ENCODE measurements at regions not wholly inside any gene's neighbourhood (a gene's known extent, or its start where the extent isn't known, plus 50 kb on each side); places are given as distances from the start of the nearest gene placed in this dataset.
A peak's percentile ranks its signal among the peaks of the same experiment; 100 is the strongest.

DNA sequence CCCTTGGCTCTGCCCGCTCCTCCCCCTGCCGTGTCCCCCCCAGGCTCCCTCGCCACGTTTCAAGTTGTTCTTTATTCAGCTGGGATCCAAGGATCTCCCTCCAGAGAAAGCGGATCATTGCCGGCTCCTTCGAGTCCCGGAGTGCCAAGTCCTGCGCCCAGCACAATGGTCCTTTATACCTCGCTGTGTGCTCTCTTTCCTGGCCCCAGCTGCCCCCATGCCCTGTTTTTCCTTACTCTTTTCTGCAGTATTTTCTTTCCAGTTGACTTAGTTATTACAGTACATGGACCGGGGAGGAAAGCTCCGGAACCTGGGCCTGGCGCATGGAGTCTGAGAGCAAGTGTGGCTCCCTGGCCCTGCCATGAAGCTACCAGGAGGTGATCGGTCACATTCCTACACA, 88.1 kb upstream of the KMT2C start:
- H3K27me3 ChIP-seq (ENCODE audit: control insufficient read depth, insufficient read depth, low read length), result no peaks in the 10 kb centered on the region
- no peak overlapping the region for H3K4me3 ChIP-seq (ENCODE audit: low read length in 3 of 3)
- TF ChIP-seq, protein P1, sequence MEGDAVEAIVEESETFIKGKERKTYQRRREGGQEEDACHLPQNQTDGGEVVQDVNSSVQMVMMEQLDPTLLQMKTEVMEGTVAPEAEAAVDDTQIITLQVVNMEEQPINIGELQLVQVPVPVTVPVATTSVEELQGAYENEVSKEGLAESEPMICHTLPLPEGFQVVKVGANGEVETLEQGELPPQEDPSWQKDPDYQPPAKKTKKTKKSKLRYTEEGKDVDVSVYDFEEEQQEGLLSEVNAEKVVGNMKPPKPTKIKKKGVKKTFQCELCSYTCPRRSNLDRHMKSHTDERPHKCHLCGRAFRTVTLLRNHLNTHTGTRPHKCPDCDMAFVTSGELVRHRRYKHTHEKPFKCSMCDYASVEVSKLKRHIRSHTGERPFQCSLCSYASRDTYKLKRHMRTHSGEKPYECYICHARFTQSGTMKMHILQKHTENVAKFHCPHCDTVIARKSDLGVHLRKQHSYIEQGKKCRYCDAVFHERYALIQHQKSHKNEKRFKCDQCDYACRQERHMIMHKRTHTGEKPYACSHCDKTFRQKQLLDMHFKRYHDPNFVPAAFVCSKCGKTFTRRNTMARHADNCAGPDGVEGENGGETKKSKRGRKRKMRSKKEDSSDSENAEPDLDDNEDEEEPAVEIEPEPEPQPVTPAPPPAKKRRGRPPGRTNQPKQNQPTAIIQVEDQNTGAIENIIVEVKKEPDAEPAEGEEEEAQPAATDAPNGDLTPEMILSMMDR (IDR thresholded peaks at IDR 0.05; ENCODE audit: borderline replicate concordance, extremely low read depth, insufficient read depth), result no peak
- no peaks in the 10 kb centered on the region for H3K9me3 ChIP-seq (ENCODE audit: control insufficient read depth in 2 of 3, insufficient read depth in 1 of 3, low read length in 3 of 3)
- FAIRE-seq, result no peak
- no peak overlapping the region for H3K9ac ChIP-seq (ENCODE audit: low read length in 3 of 3)
- peaks cover 0 to 6% (median 0%) of the 10 kb centered on the region in 3 donors for H3K4me1 ChIP-seq (ENCODE audit: control insufficient read depth in 2 of 3, insufficient read depth in 2 of 3, low read depth in 1 of 3, low read length in 3 of 3)
- H3K36me3 ChIP-seq (ENCODE audit: control insufficient read depth in 2 of 3, insufficient read depth in 3 of 3, low read length in 3 of 3), result no peaks in the 10 kb centered on the region
- H3K27ac ChIP-seq (ENCODE audit: low read depth in 2 of 2, low read length in 2 of 2), result no peak overlapping the region
- peak in 1 of 5 donors; percentile 28 for DNase-seq
- intact Hi-C loops (cut with DNase I), result no loop called here

DNA sequence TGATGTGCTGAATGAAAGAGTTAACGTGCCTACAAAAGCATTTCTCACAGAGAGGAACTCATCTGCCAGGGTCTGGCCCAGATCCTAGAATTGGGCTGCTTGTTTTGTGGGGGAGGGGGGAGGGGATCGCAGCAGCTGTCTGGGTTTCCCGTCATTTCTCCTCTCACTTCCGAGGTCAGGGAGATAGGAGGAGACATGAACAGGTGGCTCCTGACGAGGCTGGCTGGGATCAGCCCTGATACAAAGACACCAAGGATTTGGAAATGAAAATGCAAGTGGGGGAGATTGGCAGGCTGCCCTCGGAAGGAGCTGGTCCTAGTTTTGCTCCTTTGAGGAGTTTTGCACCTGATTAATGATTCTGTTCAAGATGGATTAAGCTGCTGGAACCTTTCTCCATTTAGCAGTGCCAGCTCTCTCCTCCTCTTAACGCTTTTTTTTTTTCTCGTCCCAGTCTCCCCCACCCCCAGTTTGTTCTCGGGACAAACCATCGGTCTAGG, 86.8 kb upstream of the KMT2C start:
- FAIRE-seq, result no peak
- peak in 3 of 5 donors; percentile 5 to 47 (median 13) for DNase-seq

DNA sequence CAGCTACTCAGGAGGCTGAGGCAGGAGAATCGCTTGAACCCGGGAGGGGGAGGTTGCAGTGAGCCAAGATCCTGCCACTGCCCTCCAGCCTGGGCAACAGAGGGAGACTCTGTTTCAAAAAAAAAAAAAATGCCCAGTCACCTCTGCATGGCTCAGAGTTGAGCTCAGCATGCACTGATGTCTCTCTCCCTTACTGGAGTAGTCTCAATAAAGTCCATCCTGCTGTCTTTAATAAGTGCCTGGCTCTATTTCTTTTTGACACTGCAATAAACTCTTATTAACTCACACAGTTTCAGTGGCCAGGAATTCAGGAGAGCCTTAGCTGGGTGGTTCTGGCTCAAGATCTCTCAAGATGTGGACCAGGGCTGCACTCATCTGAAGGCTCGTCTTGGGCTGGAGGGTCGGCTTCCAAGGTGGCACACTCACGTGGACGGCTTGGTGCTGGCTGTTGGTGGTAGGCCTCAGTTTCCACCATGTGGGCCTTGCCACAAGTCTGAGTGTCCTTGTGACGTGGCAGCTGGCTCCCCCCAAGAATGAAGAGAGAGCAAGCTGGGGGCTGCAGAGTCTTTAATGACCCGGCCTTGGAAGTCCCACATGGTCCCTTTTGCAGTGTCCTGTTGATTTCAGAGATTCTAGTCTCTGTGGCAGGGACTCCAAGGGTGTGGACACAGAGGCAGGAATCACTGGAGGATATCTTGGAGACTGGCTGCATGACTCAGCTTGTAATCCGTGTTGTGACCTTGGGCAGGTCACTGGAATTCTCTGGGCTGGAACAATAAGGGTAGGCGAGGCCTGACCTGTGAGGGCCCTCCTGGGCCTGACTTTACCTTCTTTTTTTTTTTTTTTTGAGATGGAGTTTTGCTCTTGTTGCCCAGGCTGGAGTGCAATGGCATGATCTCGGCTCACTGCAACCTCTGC, 85.9 kb upstream of the KMT2C start:
- intact Hi-C loops (cut with DNase I), result no loop called here
- H3K27me3 ChIP-seq (ENCODE audit: control insufficient read depth, insufficient read depth, low read length), result no peaks in the 10 kb centered on the region
- H3K4me1 ChIP-seq (ENCODE audit: control insufficient read depth in 2 of 3, insufficient read depth in 2 of 3, low read depth in 1 of 3, low read length in 3 of 3), result peaks cover 0 to 6% (median 0%) of the 10 kb centered on the region in 3 donors
- TF ChIP-seq, protein P1 (IDR thresholded peaks at IDR 0.05; ENCODE audit: borderline replicate concordance, extremely low read depth, insufficient read depth), result no peak
- no peak for FAIRE-seq
- no peak overlapping the region for H3K27ac ChIP-seq (ENCODE audit: low read depth in 2 of 2, low read length in 2 of 2)
- no peaks in the 10 kb centered on the region for H3K9me3 ChIP-seq (ENCODE audit: control insufficient read depth in 2 of 3, insufficient read depth in 1 of 3, low read length in 3 of 3)
- H3K9ac ChIP-seq (ENCODE audit: low read length in 3 of 3), result no peak overlapping the region
- H3K36me3 ChIP-seq (ENCODE audit: control insufficient read depth in 2 of 3, insufficient read depth in 3 of 3, low read length in 3 of 3), result no peaks in the 10 kb centered on the region
- peak in 2 of 5 donors; percentile 12 to 43 for DNase-seq
- no peak overlapping the region for H3K4me3 ChIP-seq (ENCODE audit: low read length in 3 of 3)

More for the DNA sequence above, 86.8 kb upstream of the KMT2C start:
- no peak overlapping the region for H3K9ac ChIP-seq (ENCODE audit: low read length in 3 of 3)
- intact Hi-C loops (cut with DNase I), result no loop called here
- no peak overlapping the region for H3K27ac ChIP-seq (ENCODE audit: low read depth in 2 of 2, low read length in 2 of 2)
- H3K4me1 ChIP-seq (ENCODE audit: control insufficient read depth in 2 of 3, insufficient read depth in 2 of 3, low read depth in 1 of 3, low read length in 3 of 3), result peaks cover 0 to 6% (median 0%) of the 10 kb centered on the region in 3 donors
- H3K36me3 ChIP-seq (ENCODE audit: control insufficient read depth in 2 of 3, insufficient read depth in 3 of 3, low read length in 3 of 3), result no peaks in the 10 kb centered on the region
- H3K4me3 ChIP-seq (ENCODE audit: low read length in 3 of 3), result peak overlapping the region in 1 of 3 donors; percentile 42
- H3K27me3 ChIP-seq (ENCODE audit: control insufficient read depth, insufficient read depth, low read length), result no peaks in the 10 kb centered on the region
- TF ChIP-seq, protein P1 (IDR thresholded peaks at IDR 0.05; ENCODE audit: borderline replicate concordance, extremely low read depth, insufficient read depth), result no peak
- H3K9me3 ChIP-seq (ENCODE audit: control insufficient read depth in 2 of 3, insufficient read depth in 1 of 3, low read length in 3 of 3), result no peaks in the 10 kb centered on the region
